K562 (cell line): ENCODE measurements at regions not wholly inside any gene's neighbourhood (a gene's known extent, or its start where the extent isn't known, plus 50 kb on each side); places are given as distances from the start of the nearest gene placed in this dataset.

Source experiments
- ATAC-seq: fragments of 200-7000 bp; cut with Tn5 transposase; 3 replicates; pipeline ENCODE4 v1.9.1; 2020; ENCODE audit warnings: moderate library complexity
- BruUV-seq: library from RNA; stranded (reverse); fragments of 400-500 nt; replicated peaks from 2 replicates; lab custom pipeline; 2021; lab: Mats Ljungman, UMichigan
- CTCF ChIA-PET: fragments of 300-600 bp; formaldehyde crosslinking; extraction: SDS; loops from one replicate; lab custom pipeline; 2021; ENCODE audit warnings: low intra/inter-chr PET ratio; lab: Yijun Ruan, JAX
- POLR2A ChIA-PET: fragments of 300-600, 350-650 bp; sonication (Branson Sonifier 250); formaldehyde crosslinking; extraction: SDS; loops from one replicate; lab custom pipeline; 2021; ENCODE audit warnings: antibody characterized with exemption, inconsistent platforms; lab: Yijun Ruan, JAX
- DNase-seq, 4 experiments: peaks; one replicate each; pipeline versions ENCODE4 v3.0.0 to v3.0.0-alpha.2; 2011 to 2018; ENCODE audit warnings: low spot score in 3 of 4, mixed read lengths in 3 of 4; ENCODE audit errors: extremely low read depth in 1 of 4
- FAIRE-seq: peaks from 2 replicates; lab custom pipeline; 2011; peaks lifted over from hg19 to GRCh38; lab: Jason Lieb, UNC
- H2AFZ ChIP-seq: 2 replicates; pipeline ENCODE4 v1.6.0; 2011; ENCODE audit warnings: low read depth, low read length, control low read depth, inconsistent platforms
- H3K27ac ChIP-seq: fragments of 200-600 bp; 3 replicates; pipeline ENCODE4 v1.8.0; 2011; ENCODE audit warnings: low read depth, mild to moderate bottlenecking, control low read depth, inconsistent platforms, low read length, moderate library complexity, mixed read lengths; ENCODE audit errors: extremely low read depth
- H3K27me3 ChIP-seq, 2 experiments: fragments of 300-600 bp in 1 of 2; 2 replicates in 1 of 2; 3 replicates in 1 of 2; pipeline versions ENCODE4 v1.6.0 to v1.8.0; 2011; ENCODE audit warnings: inconsistent platforms in 2 of 2, low read length in 2 of 2, mild to moderate bottlenecking in 1 of 2, mixed read lengths in 1 of 2, moderate library complexity in 1 of 2; ENCODE audit not compliant: control insufficient read depth in 2 of 2, insufficient read depth in 2 of 2
- H3K36me3 ChIP-seq: fragments of 300-600 bp; 3 replicates; pipeline ENCODE4 v1.8.0; 2011; ENCODE audit warnings: mild to moderate bottlenecking, low read length, inconsistent platforms; ENCODE audit not compliant: control insufficient read depth, insufficient read depth
- H3K4me1 ChIP-seq, 2 experiments: fragments of 200-600 bp in 1 of 2; replicated peaks in 1 of 2; 2 replicates in 1 of 2; 3 replicates in 1 of 2; pipeline versions ENCODE4 v1.5.1 to v1.8.0; 2011; ENCODE audit warnings: inconsistent platforms in 2 of 2, low read length in 2 of 2, mild to moderate bottlenecking in 1 of 2, mixed read lengths in 1 of 2, moderate library complexity in 1 of 2; ENCODE audit not compliant: control insufficient read depth in 2 of 2, insufficient read depth in 2 of 2
- H3K4me2 ChIP-seq: 2 replicates; pipeline ENCODE4 v1.6.1; 2011; ENCODE audit warnings: low read length, control low read depth, inconsistent platforms, mixed read lengths; ENCODE audit not compliant: insufficient read depth
- H3K4me3 ChIP-seq: fragments of 200-600 bp; sonication (generic), shearing (Covaris generic); 2 replicates; pipeline ENCODE4 v1.5.1; 2016; ENCODE audit warnings: control low read depth, inconsistent platforms
- H3K79me2 ChIP-seq: fragments of 200-600 bp; 3 replicates; pipeline ENCODE4 v1.8.0; 2011; ENCODE audit warnings: low read length, inconsistent platforms; ENCODE audit not compliant: control insufficient read depth, insufficient read depth
- H3K9ac ChIP-seq, 2 experiments: 2 replicates each; pipeline versions ENCODE4 v1.6.0 to v1.6.1; 2011; ENCODE audit warnings: low read depth in 2 of 2, low read length in 2 of 2, control low read depth in 1 of 2, inconsistent platforms in 1 of 2, mild to moderate bottlenecking in 1 of 2, mixed read lengths in 1 of 2; ENCODE audit not compliant: insufficient read depth in 1 of 2
- H3K9me1 ChIP-seq: one replicate; pipeline ENCODE4 v1.6.0; 2011; ENCODE audit warnings: inconsistent platforms, mild to moderate bottlenecking, low read length, moderate library complexity; ENCODE audit not compliant: control insufficient read depth, insufficient read depth
- H3K9me3 ChIP-seq: replicated peaks from 2 replicates; pipeline ENCODE4 v1.5.1; 2011; ENCODE audit warnings: low read depth, low read length, inconsistent platforms; ENCODE audit not compliant: control insufficient read depth, insufficient read depth
- H4K20me1 ChIP-seq: replicated peaks from 2 replicates; pipeline ENCODE4 v1.6.1; 2011; ENCODE audit warnings: low read length, inconsistent platforms, mixed read lengths; ENCODE audit not compliant: control insufficient read depth, insufficient read depth
- ETS2 ChIP-seq: IDR thresholded peaks from 2 replicates; pipeline ENCODE4 v1.6.1; 2016; ENCODE audit warnings: borderline replicate concordance, missing genetic modification characterization, mild to moderate bottlenecking, moderate library complexity, missing compliant biosample characterization; ENCODE audit not compliant: poor library complexity, severe bottlenecking
- KHSRP ChIP-seq: fragments of 450-650 bp; IDR thresholded peaks from 2 replicates; pipeline ENCODE4 v1.6.1; 2017
- LCOR ChIP-seq: sonication (generic); formaldehyde crosslinking; IDR thresholded peaks from 2 replicates; pipeline ENCODE4 v1.8.0; 2022; ENCODE audit warnings: mild to moderate bottlenecking, missing genetic modification reagents
- SMAD2 ChIP-seq: fragments of 150-350 bp; IDR thresholded peaks from 2 replicates; pipeline ENCODE4 v1.6.1; 2014; ENCODE audit warnings: low read depth, mild to moderate bottlenecking, low read length
- TFE3 ChIP-seq: fragments of 450-650 bp; formaldehyde crosslinking; IDR thresholded peaks from 2 replicates; pipeline ENCODE4 v1.4.0; 2020; ENCODE audit warnings: mild to moderate bottlenecking, mixed read lengths
- ZNF197 ChIP-seq: fragments of 200-800 bp; sonication (Bioruptor generic); IDR thresholded peaks from 2 replicates; pipeline ENCODE4 v1.6.1; 2016; ENCODE audit warnings: low read depth, missing genetic modification characterization, missing compliant biosample characterization
- ZNF395 ChIP-seq: fragments of 200-800 bp; sonication (Bioruptor generic); IDR thresholded peaks from 2 replicates; pipeline ENCODE4 v1.6.1; 2017; ENCODE audit warnings: missing genetic modification characterization, missing compliant biosample characterization
- ZNF512 ChIP-seq: IDR thresholded peaks from 2 replicates; pipeline ENCODE4 v1.6.1; 2016; ENCODE audit warnings: missing genetic modification characterization, missing compliant biosample characterization
- ZNF830 ChIP-seq: fragments of 250-450 bp; sonication (Bioruptor Pico); IDR thresholded peaks from 2 replicates; pipeline ENCODE4 v1.5.0; 2021; ENCODE audit warnings: mild to moderate bottlenecking
- WGBS: fragments of 100-300 bp; shearing (Covaris generic); methylation state at CpG from one replicate; pipeline ENCODE4 v1.1.6; 2016; ENCODE audit warnings: low coverage, mixed read lengths; ENCODE audit not compliant: insufficient coverage; ENCODE audit errors: missing lambda C conversion rate; 5-methylcytosine and 5-hydroxymethylcytosine counted together
- in situ Hi-C: fragments of 300-500 bp; cut with MboI; formaldehyde crosslinking; loops from 4 replicates; pipeline ENCODE4 v1.15.0; 2018; ENCODE audit warnings: inconsistent platforms, mixed read lengths
- intact Hi-C: fragments of 100-400 bp; cut with micrococcal nuclease; formaldehyde crosslinking; loops from 2 replicates; pipeline ENCODE4 v1.14.2; 2022

DNA sequence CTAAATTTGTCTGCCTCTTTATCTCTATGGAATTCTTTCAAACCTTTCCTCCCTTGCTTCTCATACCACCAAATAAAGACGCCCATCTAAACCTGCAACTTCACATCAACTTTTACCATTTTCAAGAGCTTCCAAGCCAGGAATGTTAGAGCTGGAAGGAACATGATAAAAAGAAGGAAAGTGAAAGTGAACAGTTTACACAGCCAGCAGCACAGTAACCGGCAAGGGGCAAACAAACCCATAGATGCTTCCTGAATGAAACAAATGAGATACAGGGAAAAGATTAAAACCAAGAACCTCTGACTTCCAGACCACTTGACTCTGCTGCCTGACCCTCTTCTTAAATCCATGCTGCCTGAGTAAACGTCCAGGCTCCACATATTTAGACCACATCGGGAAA lies 231.1 kb upstream of the CA10 start:
- no peak overlapping the region for H3K4me3 ChIP-seq
- CTCF ChIA-PET = interaction anchor here (0.7 kb wide), 1 partner anchor 1022 kb away, joined by 3 read pairs; no protein-coding TSS in a partner anchor
- TF ChIP-seq ETS2 (tag) = no peak
- no peak for TF ChIP-seq SMAD2
- TF ChIP-seq TFE3 (CRISPR knock-in tag) = no peak
- TF ChIP-seq ZNF395 (CRISPR knock-in tag) = no peak
- no peak for TF ChIP-seq KHSRP
- no peak for TF ChIP-seq ZNF197 (CRISPR knock-in tag)
- TF ChIP-seq ZNF512 = no peak
- no peak for TF ChIP-seq LCOR
- no peak for TF ChIP-seq ZNF830 (CRISPR knock-in tag)
- TF ChIP-seq, all 486 proteins: peak for 0
- Histone ChIP-seq H2AFZ (no peak overlapping the region), H4K20me1 (no peaks in the 10 kb centered on the region), H3K9me3 (no peaks in the 10 kb centered on the region), H3K36me3 (no peaks in the 10 kb centered on the region), H3K4me2 (no peak overlapping the region), H3K27me3 (no peaks in the 10 kb centered on the region), H3K27ac (no peak overlapping the region), H3K79me2 (no peaks in the 10 kb centered on the region), H3K4me1 (no peaks in the 10 kb centered on the region), H3K9ac (no peak overlapping the region), H3K9me1 (no peaks in the 10 kb centered on the region)
- WGBS = 0% methylated on average over 4 of the region's 4 CpGs
- in situ Hi-C loops (no loop called here), intact Hi-C loops (no loop called here)
- no peak for FAIRE-seq
- POLR2A ChIA-PET = no interaction called here
- no peak for DNase-seq
- no TSS peak for BruUV-seq
- ATAC-seq = no peak
